ENCODE measurements at regions not wholly inside any gene's neighbourhood (a gene's known extent, or its start where the extent isn't known, plus 50 kb on each side); places are given as distances from the start of the nearest gene placed in this dataset.
A peak's percentile ranks its signal among the peaks of the same experiment; 100 is the strongest.

- Histone ChIP-seq H3K36me3 (no peaks in the 10 kb centered on the region), H3K4me3 (no peak overlapping the region), H3K4me1 (no peaks in the 10 kb centered on the region), H3K27me3 (no peaks in the 10 kb centered on the region), H3K9me3 (no peaks in the 10 kb centered on the region), H3K27ac (no peak overlapping the region)
- no peak for DNase-seq
- ATAC-seq, result no peak
- intact Hi-C loops (cut with DNase I), result no loop called here
- TF ChIP-seq, protein P1, sequence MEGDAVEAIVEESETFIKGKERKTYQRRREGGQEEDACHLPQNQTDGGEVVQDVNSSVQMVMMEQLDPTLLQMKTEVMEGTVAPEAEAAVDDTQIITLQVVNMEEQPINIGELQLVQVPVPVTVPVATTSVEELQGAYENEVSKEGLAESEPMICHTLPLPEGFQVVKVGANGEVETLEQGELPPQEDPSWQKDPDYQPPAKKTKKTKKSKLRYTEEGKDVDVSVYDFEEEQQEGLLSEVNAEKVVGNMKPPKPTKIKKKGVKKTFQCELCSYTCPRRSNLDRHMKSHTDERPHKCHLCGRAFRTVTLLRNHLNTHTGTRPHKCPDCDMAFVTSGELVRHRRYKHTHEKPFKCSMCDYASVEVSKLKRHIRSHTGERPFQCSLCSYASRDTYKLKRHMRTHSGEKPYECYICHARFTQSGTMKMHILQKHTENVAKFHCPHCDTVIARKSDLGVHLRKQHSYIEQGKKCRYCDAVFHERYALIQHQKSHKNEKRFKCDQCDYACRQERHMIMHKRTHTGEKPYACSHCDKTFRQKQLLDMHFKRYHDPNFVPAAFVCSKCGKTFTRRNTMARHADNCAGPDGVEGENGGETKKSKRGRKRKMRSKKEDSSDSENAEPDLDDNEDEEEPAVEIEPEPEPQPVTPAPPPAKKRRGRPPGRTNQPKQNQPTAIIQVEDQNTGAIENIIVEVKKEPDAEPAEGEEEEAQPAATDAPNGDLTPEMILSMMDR (IDR thresholded peaks at IDR 0.05), result no peak
Measured at GRCh38 chr5:114909424-114909823, 260.3 kb downstream of the TRIM36 start.

- no peaks in the 10 kb centered on the region for H3K9me3 ChIP-seq
- TF ChIP-seq, protein P1 (IDR thresholded peaks at IDR 0.05), result no peak
- no peaks in the 10 kb centered on the region for H3K4me1 ChIP-seq
- no peak for ATAC-seq
- no peak for DNase-seq
- intact Hi-C loops (cut with DNase I), result no loop called here
- H3K36me3 ChIP-seq, result no peaks in the 10 kb centered on the region
- H3K4me3 ChIP-seq, result no peak overlapping the region
- H3K27ac ChIP-seq, result no peak overlapping the region
- no peaks in the 10 kb centered on the region for H3K27me3 ChIP-seq
Measured at GRCh38 chr5:114903767-114904166, 265.9 kb downstream of the TRIM36 start.

- Histone ChIP-seq H3K27me3 (no peaks in the 10 kb centered on the region), H3K9me3 (no peaks in the 10 kb centered on the region), H3K36me3 (no peaks in the 10 kb centered on the region), H3K27ac (no peak overlapping the region), H3K4me1 (no peaks in the 10 kb centered on the region), H3K4me3 (no peak overlapping the region)
- TF ChIP-seq, protein P1 (IDR thresholded peaks at IDR 0.05), result no peak
- ATAC-seq (no peak), DNase-seq (no peak)
- intact Hi-C loops (cut with DNase I), result no loop called here
Measured at GRCh38 chr5:114898602-114899001, 271.1 kb downstream of the TRIM36 start.

- Histone ChIP-seq H3K4me3 (no peak overlapping the region), H3K9me3 (no peaks in the 10 kb centered on the region), H3K36me3 (no peaks in the 10 kb centered on the region), H3K27me3 (no peaks in the 10 kb centered on the region), H3K27ac (no peak overlapping the region), H3K4me1 (no peaks in the 10 kb centered on the region)
- ATAC-seq, result peak; percentile 33
- DNase-seq, result no peak
- TF ChIP-seq, protein P1 (IDR thresholded peaks at IDR 0.05), result no peak
- intact Hi-C loops (cut with DNase I), result no loop called here
Measured at GRCh38 chr5:114883675-114884074, 286.0 kb downstream of the TRIM36 start.

DNA sequence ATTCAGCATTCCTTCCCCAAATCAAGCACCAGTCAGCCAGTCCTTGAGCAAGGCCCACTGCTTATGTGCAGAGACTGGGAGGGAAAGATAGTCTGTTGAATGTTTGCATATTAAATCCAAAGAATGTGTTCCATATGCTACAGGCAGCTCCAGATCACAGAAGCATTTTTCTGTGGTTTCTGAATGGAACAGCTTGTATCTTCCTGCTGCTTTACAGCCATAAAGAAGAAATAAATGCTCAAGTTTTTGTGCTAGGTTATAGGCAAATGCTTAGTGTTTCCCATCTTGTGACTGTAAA, 310.3 kb downstream of the TRIM36 start:
- ATAC-seq, result no peak
- intact Hi-C loops (cut with DNase I), result no loop called here

More for the DNA sequence above, 310.3 kb downstream of the TRIM36 start:
- H3K27ac ChIP-seq, result no peak overlapping the region
- H3K36me3 ChIP-seq, result no peaks in the 10 kb centered on the region
- H3K9me3 ChIP-seq, result no peaks in the 10 kb centered on the region
- TF ChIP-seq, protein P1 (IDR thresholded peaks at IDR 0.05), result no peak
- H3K4me3 ChIP-seq, result no peak overlapping the region
- H3K27me3 ChIP-seq, result no peaks in the 10 kb centered on the region
- DNase-seq, result no peak
- H3K4me1 ChIP-seq, result no peaks in the 10 kb centered on the region
